RWPE2 (cell line): ENCODE measurements at regions not wholly inside any gene's neighbourhood (a gene's known extent, or its start where the extent isn't known, plus 50 kb on each side); places are given as distances from the start of the nearest gene placed in this dataset.

Experiments
- ATAC-seq: fragments of 200-7000 bp; cut with Tn5 transposase; 3 replicates; pipeline ENCODE4 v1.9.1; 2021; ENCODE audit warnings: low read depth
- DNase-seq: peaks from one replicate; pipeline ENCODE4 v3.0.0-alpha.2; 2020; ENCODE audit warnings: low spot score
- H3K27ac ChIP-seq: fragments of 450-650 bp; 2 replicates; pipeline ENCODE4 v1.5.1; 2017; ENCODE audit warnings: mild to moderate bottlenecking; ENCODE audit not compliant: poor library complexity, severe bottlenecking
- H3K27me3 ChIP-seq: fragments of 250-450 bp; sonication (Bioruptor Pico); 2 replicates; pipeline ENCODE4 v1.5.1; 2021; ENCODE audit warnings: mild to moderate bottlenecking, moderate library complexity; ENCODE audit not compliant: insufficient read depth, poor library complexity, severe bottlenecking
- H3K36me3 ChIP-seq: fragments of 250-450 bp; sonication (Bioruptor Pico); 2 replicates; pipeline ENCODE4 v1.5.1; 2020; ENCODE audit warnings: low read depth, mild to moderate bottlenecking, moderate library complexity
- H3K4me1 ChIP-seq: fragments of 250-450 bp; sonication (Bioruptor Pico); 2 replicates; pipeline ENCODE4 v1.5.1; 2021; ENCODE audit warnings: mild to moderate bottlenecking, moderate library complexity; ENCODE audit not compliant: insufficient read depth, poor library complexity, severe bottlenecking
- H3K4me3 ChIP-seq: fragments of 250-450 bp; sonication (Bioruptor Pico); 2 replicates; pipeline ENCODE4 v1.5.1; 2021; ENCODE audit warnings: mild to moderate bottlenecking, moderate library complexity; ENCODE audit not compliant: severe bottlenecking
- H3K9me3 ChIP-seq: fragments of 250-450 bp; sonication (Bioruptor Pico); 2 replicates; pipeline ENCODE4 v1.5.1; 2021; ENCODE audit warnings: mild to moderate bottlenecking, moderate library complexity; ENCODE audit not compliant: severe bottlenecking
- CTCF ChIP-seq: fragments of 450-650 bp; IDR thresholded peaks from one replicate; pipeline ENCODE4 v1.5.1; 2017; ENCODE audit warnings: mild to moderate bottlenecking, moderate library complexity; ENCODE audit not compliant: poor library complexity, severe bottlenecking

GRCh38 chr12:115402443-115403180, 718.6 kb upstream of the TBX3 start:
- DNase-seq (no peak), ATAC-seq (no peak)
- H3K27me3 ChIP-seq, result no peaks in the 10 kb centered on the region
- no peak for TF ChIP-seq CTCF
- no peaks in the 10 kb centered on the region for H3K36me3 ChIP-seq
- no peak overlapping the region for H3K4me3 ChIP-seq
- no peak overlapping the region for H3K27ac ChIP-seq
- no peaks in the 10 kb centered on the region for H3K9me3 ChIP-seq
- H3K4me1 ChIP-seq, result peaks cover 17% of the 10 kb centered on the region

- no peak for TF ChIP-seq CTCF
- H3K9me3 ChIP-seq, result no peaks in the 10 kb centered on the region
- H3K36me3 ChIP-seq, result no peaks in the 10 kb centered on the region
- no peaks in the 10 kb centered on the region for H3K27me3 ChIP-seq
- H3K4me3 ChIP-seq, result no peak overlapping the region
- peaks cover 14% of the 10 kb centered on the region for H3K4me1 ChIP-seq
- ATAC-seq (no peak), DNase-seq (no peak)
- no peak overlapping the region for H3K27ac ChIP-seq
Measured at GRCh38 chr12:115401761-115402160, 717.8 kb upstream of the TBX3 start.

GRCh38 chr12:115400011-115400410, 716.0 kb upstream of the TBX3 start:
- no peak overlapping the region for H3K27ac ChIP-seq
- no peaks in the 10 kb centered on the region for H3K27me3 ChIP-seq
- no peak for TF ChIP-seq CTCF
- H3K4me1 ChIP-seq, result peaks cover 7% of the 10 kb centered on the region
- no peaks in the 10 kb centered on the region for H3K36me3 ChIP-seq
- peaks cover 2% of the 10 kb centered on the region for H3K9me3 ChIP-seq
- H3K4me3 ChIP-seq, result no peak overlapping the region
- DNase-seq (no peak), ATAC-seq (no peak)

- H3K9me3 ChIP-seq, result peaks cover 2% of the 10 kb centered on the region
- TF ChIP-seq CTCF, result peak; percentile 19
- no peaks in the 10 kb centered on the region for H3K36me3 ChIP-seq
- DNase-seq (no peak), ATAC-seq (peak; percentile 36; the same call in 1 of the 3 replicates)
- no peak overlapping the region for H3K27ac ChIP-seq
- H3K4me3 ChIP-seq, result no peak overlapping the region
- H3K4me1 ChIP-seq, result no peaks in the 10 kb centered on the region
- no peaks in the 10 kb centered on the region for H3K27me3 ChIP-seq
Measured at GRCh38 chr12:115398311-115398781, 714.4 kb upstream of the TBX3 start.

GRCh38 chr12:115396567-115396966, 712.6 kb upstream of the TBX3 start:
- no peak overlapping the region for H3K27ac ChIP-seq
- TF ChIP-seq CTCF, result no peak
- H3K36me3 ChIP-seq, result no peaks in the 10 kb centered on the region
- H3K27me3 ChIP-seq, result no peaks in the 10 kb centered on the region
- peaks cover 2% of the 10 kb centered on the region for H3K9me3 ChIP-seq
- no peak for DNase-seq
- no peak for ATAC-seq
- no peaks in the 10 kb centered on the region for H3K4me1 ChIP-seq
- no peak overlapping the region for H3K4me3 ChIP-seq
